SK-N-MC (cell line): ENCODE measurements at regions not wholly inside any gene's neighbourhood (a gene's known extent, or its start where the extent isn't known, plus 50 kb on each side); places are given as distances from the start of the nearest gene placed in this dataset.

Experiments
- DNase-seq: peaks from one replicate; pipeline ENCODE4 v3.0.0-alpha.2; 2011; ENCODE audit warnings: low read depth, low spot score
- H3K27ac ChIP-seq: fragments of 200-600 bp; sonication (generic); 2 replicates; pipeline ENCODE4 v1.5.1; 2016; ENCODE audit warnings: mixed run types
- H3K36me3 ChIP-seq: fragments of 200-600 bp; sonication (generic); 2 replicates; pipeline ENCODE4 v1.6.1; 2017; ENCODE audit warnings: antibody characterized with exemption, low read length, mixed read lengths; ENCODE audit not compliant: insufficient read depth
- H3K4me3 ChIP-seq: fragments of 200-600 bp; sonication (generic); 2 replicates; pipeline ENCODE4 v1.5.1; 2016
- H3K9ac ChIP-seq: fragments of 200-600 bp; sonication (generic); 2 replicates; pipeline ENCODE4 v1.8.0; 2017; ENCODE audit warnings: mixed run types, mixed read lengths; ENCODE audit not compliant: insufficient read length
- H3K9me3 ChIP-seq: fragments of 200-600 bp; sonication (generic); 2 replicates; pipeline ENCODE4 v1.6.1; 2017; ENCODE audit warnings: low read depth, mild to moderate bottlenecking, antibody characterized with exemption, low read length, moderate library complexity, mixed read lengths
- EZH2 ChIP-seq: fragments of 200-600 bp; sonication (generic); IDR thresholded peaks from one replicate; pipeline ENCODE4 v1.6.1; 2017; ENCODE audit warnings: antibody characterized with exemption
- FOXP2 ChIP-seq: optimal IDR thresholded peaks from 2 replicates; pipeline ENCODE3; 2011; ENCODE audit warnings: mild to moderate bottlenecking, moderate library complexity; ENCODE audit not compliant: insufficient read depth; ENCODE audit errors: extremely low read length, control extremely low read depth
- POLR2AphosphoS5 ChIP-seq: IDR thresholded peaks from 2 replicates; pipeline ENCODE4 v1.6.1; 2012; ENCODE audit warnings: mild to moderate bottlenecking, low read depth, low read length, borderline replicate concordance

DNA sequence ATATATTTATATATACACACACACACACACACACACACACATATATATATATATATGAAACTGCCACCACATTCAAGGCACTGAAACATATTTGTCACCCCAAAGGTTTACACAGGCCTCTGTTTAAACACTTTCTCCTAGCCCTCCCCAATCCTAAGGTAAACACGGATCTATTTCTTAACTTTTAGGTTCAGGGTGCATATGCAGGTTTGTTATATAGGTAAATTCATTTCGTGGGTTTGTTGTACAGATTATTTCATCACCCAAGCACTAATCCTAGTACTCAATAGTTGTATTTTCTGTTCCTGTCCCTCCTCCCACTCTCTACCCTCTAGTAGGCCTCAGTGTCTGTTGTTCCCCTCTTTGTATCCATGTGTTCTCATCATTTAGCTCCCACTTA, 305.0 kb downstream of the GPR37 start:
- Histone ChIP-seq H3K9ac (no peak overlapping the region), H3K9me3 (no peaks in the 10 kb centered on the region), H3K4me3 (no peak overlapping the region), H3K36me3 (no peaks in the 10 kb centered on the region), H3K27ac (no peak overlapping the region)
- no peak for DNase-seq
- TF ChIP-seq FOXP2 (no peak), EZH2 (no peak), POLR2AphosphoS5 (no peak)

DNA sequence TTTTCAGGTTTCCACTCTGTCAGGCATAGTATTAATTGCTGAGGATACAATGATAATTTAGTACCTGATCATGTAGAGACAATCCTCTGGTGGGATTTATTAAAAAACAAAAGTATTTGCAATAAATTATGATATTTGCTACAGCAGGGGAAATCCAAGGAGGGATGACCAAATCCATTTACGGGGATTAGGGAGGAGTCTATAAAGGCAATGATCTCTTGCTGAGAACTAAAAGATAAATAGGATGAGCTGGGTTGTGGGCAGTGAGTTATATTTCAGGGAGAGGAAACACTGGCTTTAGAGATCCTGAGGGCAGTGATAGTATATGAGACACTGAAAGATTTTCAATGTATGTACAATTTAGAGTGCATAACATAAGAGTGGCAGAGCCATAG, 305.5 kb downstream of the GPR37 start:
- TF ChIP-seq EZH2: no peak
- TF ChIP-seq POLR2AphosphoS5: no peak
- TF ChIP-seq FOXP2: no peak
- Histone ChIP-seq H3K9ac (no peak overlapping the region), H3K4me3 (no peak overlapping the region), H3K36me3 (no peaks in the 10 kb centered on the region), H3K27ac (no peak overlapping the region), H3K9me3 (no peaks in the 10 kb centered on the region)
- DNase-seq: no peak

DNA sequence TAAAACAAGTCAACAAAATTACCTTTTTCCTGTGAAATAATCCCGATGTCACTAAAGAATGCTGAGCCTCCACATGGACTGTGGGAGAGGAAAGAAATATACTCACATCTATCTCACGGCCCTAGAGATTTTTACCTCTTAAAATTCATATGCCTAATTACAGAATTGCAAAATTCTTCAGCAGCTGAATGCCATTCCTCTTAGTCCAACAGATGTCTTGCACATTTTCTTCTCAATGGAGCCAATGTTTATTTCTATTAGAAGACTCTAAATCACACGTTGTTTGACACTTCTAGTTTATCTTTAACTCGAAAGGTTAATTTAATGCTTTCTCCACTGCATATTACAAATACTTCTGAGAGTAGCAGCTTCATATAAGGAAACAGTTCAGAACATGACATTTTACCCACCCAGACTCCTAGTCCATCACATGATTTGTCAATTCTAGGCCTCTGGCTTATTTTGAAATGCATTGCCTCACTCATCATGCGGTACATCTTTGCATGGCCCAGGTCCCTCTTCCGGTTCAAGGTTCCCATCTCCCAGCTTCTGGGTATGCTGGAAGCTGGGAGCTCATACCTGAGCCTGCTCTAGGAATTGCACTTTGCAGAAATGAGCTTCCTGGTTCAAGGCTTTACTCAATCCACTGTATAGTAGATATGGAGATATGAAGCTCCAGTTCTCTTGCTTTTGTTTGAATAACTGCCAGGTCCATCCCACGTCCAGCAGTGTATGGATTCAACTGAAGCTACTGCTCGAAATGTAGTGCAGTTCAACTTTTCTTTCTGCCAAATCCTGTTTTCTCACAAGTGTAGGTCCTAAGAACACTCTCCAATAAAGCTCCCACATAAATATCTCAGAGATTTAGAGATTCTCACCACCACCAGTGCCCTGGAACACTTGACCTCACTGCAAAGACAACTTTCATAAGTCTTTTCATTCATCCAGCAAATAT, 306.2 kb downstream of the GPR37 start:
- no peak for DNase-seq
- peak overlapping the region; percentile 42 for H3K4me3 ChIP-seq
- H3K36me3 ChIP-seq: no peaks in the 10 kb centered on the region
- no peak for TF ChIP-seq POLR2AphosphoS5
- no peak for TF ChIP-seq FOXP2
- no peak for TF ChIP-seq EZH2
- H3K27ac ChIP-seq: peak overlapping the region; percentile 81
- H3K9ac ChIP-seq: no peak overlapping the region
- H3K9me3 ChIP-seq: no peaks in the 10 kb centered on the region

DNA sequence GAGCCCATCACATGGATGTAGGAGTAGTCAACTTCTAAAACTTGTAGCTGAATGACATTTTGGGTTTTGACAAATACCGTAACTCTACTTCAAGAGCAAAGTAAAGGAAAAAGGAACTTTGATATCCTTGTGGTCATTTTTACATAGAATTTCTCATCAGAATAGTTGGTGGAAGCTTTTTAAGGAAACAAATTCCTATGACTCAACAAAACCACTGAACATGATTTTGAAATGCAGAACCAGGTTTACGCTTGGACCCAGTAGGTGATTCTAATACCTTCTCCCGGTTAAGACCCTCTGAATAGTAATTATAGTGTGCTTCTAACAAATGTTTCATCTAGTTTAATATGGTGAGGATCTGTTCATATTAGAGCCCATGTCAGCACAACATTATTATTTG, 307.8 kb downstream of the GPR37 start:
- no peaks in the 10 kb centered on the region for H3K9me3 ChIP-seq
- no peaks in the 10 kb centered on the region for H3K36me3 ChIP-seq
- no peak overlapping the region for H3K4me3 ChIP-seq
- no peak for DNase-seq
- no peak for TF ChIP-seq EZH2
- no peak for TF ChIP-seq POLR2AphosphoS5
- TF ChIP-seq FOXP2: no peak
- no peak overlapping the region for H3K27ac ChIP-seq
- no peak overlapping the region for H3K9ac ChIP-seq

DNA sequence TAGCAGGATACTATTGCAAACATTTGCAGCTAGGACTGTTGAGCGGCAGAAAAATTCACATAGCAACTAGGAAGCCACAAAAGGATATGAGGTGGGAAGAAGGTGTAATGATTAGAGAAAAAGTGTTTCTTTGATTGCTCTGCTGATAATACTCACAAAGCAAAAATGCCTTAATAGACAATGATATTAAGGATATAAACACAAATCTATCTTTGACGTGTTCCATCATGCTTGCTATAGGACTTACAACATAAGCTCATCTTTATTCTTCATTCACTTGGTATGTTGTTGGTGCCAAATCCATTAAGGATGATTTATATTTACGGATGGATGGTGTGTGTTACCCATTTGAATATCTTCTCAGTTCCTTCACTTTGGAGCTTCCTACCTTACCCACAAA, 309.3 kb downstream of the GPR37 start:
- no peak overlapping the region for H3K27ac ChIP-seq

DNA sequence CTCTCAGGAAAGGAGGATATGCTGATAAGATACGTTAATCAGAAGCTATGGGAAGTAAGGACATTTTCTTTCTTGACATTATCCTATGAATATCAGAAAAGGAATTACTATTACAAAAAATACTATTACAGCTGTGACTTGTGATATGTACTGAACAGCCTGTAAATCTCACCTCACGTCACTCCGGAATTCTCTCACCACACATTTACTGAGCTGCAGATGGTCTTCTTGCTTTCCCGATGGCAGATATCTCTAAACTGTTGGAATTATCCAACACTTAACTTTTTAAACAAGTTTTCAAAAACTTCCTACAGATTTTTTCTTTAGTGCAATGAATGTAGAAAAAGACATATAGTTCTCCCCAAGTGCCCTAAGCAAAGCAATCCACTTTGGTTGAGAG, 313.4 kb downstream of the GPR37 start:
- no peak overlapping the region for H3K4me3 ChIP-seq
- no peak overlapping the region for H3K9ac ChIP-seq
- no peak for DNase-seq
- no peak for TF ChIP-seq POLR2AphosphoS5
- TF ChIP-seq FOXP2: no peak
- TF ChIP-seq EZH2: no peak
- H3K27ac ChIP-seq: no peak overlapping the region
- H3K9me3 ChIP-seq: no peaks in the 10 kb centered on the region
- no peaks in the 10 kb centered on the region for H3K36me3 ChIP-seq

More for the DNA sequence above, 309.3 kb downstream of the GPR37 start:
- H3K9me3 ChIP-seq: no peaks in the 10 kb centered on the region
- TF ChIP-seq EZH2 (no peak), POLR2AphosphoS5 (no peak), FOXP2 (no peak)
- no peak overlapping the region for H3K9ac ChIP-seq
- DNase-seq: no peak
- H3K36me3 ChIP-seq: no peaks in the 10 kb centered on the region
- no peak overlapping the region for H3K4me3 ChIP-seq

DNA sequence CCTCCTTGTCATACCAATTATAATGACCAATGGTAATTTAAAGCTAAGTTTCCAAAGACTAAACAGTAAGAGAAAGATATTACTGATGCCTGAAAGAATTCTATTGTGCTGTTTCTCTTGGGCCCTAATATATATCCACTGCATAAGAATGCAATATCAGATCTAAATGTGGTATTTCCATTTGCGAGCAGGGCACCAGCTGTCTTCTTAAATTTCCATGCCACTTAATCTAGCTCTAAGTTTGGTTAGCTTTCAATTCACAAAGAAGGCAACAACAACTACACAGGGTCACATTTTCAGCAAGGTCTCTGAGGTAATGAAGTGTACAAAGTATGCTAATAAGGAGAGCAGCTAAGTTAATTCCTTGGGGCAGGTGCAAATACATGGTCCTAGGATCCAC, 315.7 kb downstream of the GPR37 start:
- DNase-seq: no peak
- Histone ChIP-seq H3K9ac (no peak overlapping the region), H3K36me3 (no peaks in the 10 kb centered on the region), H3K9me3 (no peaks in the 10 kb centered on the region), H3K4me3 (no peak overlapping the region), H3K27ac (peak overlapping the region; percentile 79)
- TF ChIP-seq EZH2 (no peak), POLR2AphosphoS5 (no peak), FOXP2 (no peak)

DNA sequence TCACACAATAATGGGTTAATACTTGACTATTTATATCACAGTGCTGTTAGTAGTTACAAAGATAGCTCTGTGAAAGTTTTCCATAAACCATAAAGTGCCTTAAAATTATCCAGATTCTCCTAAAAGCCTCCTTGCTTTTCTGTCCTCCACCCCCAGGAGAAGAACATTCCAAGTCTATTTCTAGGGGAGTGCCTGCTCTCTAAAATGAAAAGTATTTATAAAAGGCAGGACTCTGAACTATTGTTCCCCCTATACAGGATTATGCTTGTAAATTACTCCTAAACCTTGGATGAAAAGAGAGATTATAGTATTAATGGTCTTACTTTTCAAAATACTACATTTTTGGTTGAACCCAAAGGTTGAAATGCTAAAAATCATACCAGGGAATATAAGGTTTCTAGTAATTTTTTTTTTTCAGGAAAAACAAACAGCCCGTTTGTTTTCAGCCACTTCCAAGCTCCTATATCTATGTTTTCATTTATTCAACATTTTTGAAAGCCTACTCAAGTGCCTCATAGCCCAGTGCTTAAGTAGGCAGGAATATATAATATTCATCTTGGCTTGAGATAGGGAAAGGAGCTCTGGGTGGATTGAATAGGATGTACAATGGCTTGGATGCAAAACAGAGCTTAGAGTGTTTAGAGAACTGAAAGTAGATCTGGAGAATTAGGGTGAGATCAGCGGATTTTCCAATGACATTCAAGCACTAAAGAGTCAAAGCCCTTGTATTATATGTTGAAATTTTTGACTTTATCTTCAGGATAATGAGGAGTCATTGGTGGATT, 320.7 kb downstream of the GPR37 start:
- Histone ChIP-seq H3K9me3 (no peaks in the 10 kb centered on the region), H3K4me3 (no peak overlapping the region), H3K36me3 (no peaks in the 10 kb centered on the region), H3K27ac (no peak overlapping the region), H3K9ac (no peak overlapping the region)
- DNase-seq: no peak
- TF ChIP-seq FOXP2 (no peak), EZH2 (no peak), POLR2AphosphoS5 (no peak)
